Astrocyte (in vitro differentiated cells and primary cell): ENCODE measurements at regions not wholly inside any gene's neighbourhood (a gene's known extent, or its start where the extent isn't known, plus 50 kb on each side); places are given as distances from the start of the nearest gene placed in this dataset.

ENCODE experiments used
- EZH2 ChIP-seq: IDR thresholded peaks from 2 replicates; pipeline ENCODE4 v1.6.1; 2012; ENCODE audit warnings: mild to moderate bottlenecking, low read length, inconsistent platforms; ENCODE audit not compliant: insufficient read depth
- TF ChIP-seq, protein P1 (sequence below): IDR thresholded peaks from 2 replicates; pipeline ENCODE4 v1.5.1; 2011; ENCODE audit warnings: low read depth, mild to moderate bottlenecking, inconsistent platforms, low read length, moderate library complexity; ENCODE audit not compliant: insufficient read depth

DNA sequence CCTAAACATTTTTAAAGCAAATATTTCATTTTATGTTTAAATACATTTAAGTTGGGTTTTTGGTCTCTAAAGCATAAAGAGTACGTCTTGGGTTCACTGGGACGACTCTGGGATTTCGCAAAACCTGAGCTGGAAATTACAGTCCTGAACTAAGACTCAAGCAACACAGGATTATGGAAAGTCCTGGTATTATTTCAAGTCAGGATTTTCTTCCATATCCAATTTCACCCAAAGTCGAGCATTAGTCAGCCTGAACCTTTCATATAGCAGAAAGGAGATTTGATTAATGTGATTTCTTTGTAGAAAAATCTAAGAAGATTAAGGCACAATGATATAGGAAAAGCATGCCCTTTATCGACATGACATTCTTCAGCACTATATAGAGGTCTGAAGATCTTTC lies 100.0 kb downstream of the MTERF1 start:
- TF ChIP-seq, protein P1, sequence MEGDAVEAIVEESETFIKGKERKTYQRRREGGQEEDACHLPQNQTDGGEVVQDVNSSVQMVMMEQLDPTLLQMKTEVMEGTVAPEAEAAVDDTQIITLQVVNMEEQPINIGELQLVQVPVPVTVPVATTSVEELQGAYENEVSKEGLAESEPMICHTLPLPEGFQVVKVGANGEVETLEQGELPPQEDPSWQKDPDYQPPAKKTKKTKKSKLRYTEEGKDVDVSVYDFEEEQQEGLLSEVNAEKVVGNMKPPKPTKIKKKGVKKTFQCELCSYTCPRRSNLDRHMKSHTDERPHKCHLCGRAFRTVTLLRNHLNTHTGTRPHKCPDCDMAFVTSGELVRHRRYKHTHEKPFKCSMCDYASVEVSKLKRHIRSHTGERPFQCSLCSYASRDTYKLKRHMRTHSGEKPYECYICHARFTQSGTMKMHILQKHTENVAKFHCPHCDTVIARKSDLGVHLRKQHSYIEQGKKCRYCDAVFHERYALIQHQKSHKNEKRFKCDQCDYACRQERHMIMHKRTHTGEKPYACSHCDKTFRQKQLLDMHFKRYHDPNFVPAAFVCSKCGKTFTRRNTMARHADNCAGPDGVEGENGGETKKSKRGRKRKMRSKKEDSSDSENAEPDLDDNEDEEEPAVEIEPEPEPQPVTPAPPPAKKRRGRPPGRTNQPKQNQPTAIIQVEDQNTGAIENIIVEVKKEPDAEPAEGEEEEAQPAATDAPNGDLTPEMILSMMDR = no peak
- TF ChIP-seq EZH2 = no peak
